GM12878 (cell line): ENCODE measurements at regions not wholly inside any gene's neighbourhood (a gene's known extent, or its start where the extent isn't known, plus 50 kb on each side); places are given as distances from the start of the nearest gene placed in this dataset.

Experiments
- ATAC-seq: fragments of 200-7000 bp; cut with Tn5 transposase; 3 replicates; pipeline ENCODE4 v1.9.1; 2020; ENCODE audit warnings: mild to moderate bottlenecking, moderate library complexity
- BruUV-seq: library from RNA; stranded (reverse); fragments of 400-500 nt; replicated peaks from 2 replicates; lab custom pipeline; 2021; lab: Mats Ljungman, UMichigan
- CTCF ChIA-PET: fragments of 300-600 bp; sonication (Branson Sonifier 250); formaldehyde crosslinking; extraction: SDS; loops from one replicate; lab custom pipeline; 2021; ENCODE audit warnings: inconsistent platforms; lab: Yijun Ruan, JAX
- POLR2A ChIA-PET: fragments of 350-600 bp; formaldehyde crosslinking; extraction: SDS; loops from one replicate; lab custom pipeline; 2021; ENCODE audit warnings: inconsistent platforms; lab: Charles Lee
- RAD21 ChIA-PET: fragments of 300-600 bp; sonication (Branson Sonifier 250); formaldehyde crosslinking; loops from one replicate; lab custom pipeline; 2023; ENCODE audit warnings: antibody characterized with exemption; ENCODE audit not compliant: unreplicated experiment; lab: Charles Lee
- SMC1A ChIA-PET: fragments of 300-600 bp; sonication (Branson Sonifier 250); formaldehyde crosslinking; loops from one replicate; lab custom pipeline; 2023; ENCODE audit not compliant: unreplicated experiment, uncharacterized antibody; lab: Charles Lee
- DNase-seq: peaks from one replicate; pipeline ENCODE4 v3.0.0-alpha.2; 2011; ENCODE audit warnings: low read depth, low spot score
- FAIRE-seq: peaks from 3 replicates; lab custom pipeline; 2011; peaks lifted over from hg19 to GRCh38; lab: Jason Lieb, UNC
- H2AFZ ChIP-seq: 2 replicates; pipeline ENCODE4 v1.6.0; 2011; ENCODE audit warnings: low read depth, low read length, control low read depth; ENCODE audit not compliant: control insufficient read depth
- H3K27ac ChIP-seq: 2 replicates; pipeline ENCODE4 v1.5.1; 2011; ENCODE audit warnings: control low read depth; ENCODE audit not compliant: control insufficient read depth, insufficient read depth
- H3K27me3 ChIP-seq, 2 experiments: replicated peaks in 1 of 2; 2 replicates each; pipeline versions ENCODE4 v1.6.0 to v1.6.1; 2011; ENCODE audit warnings: low read length in 1 of 2; ENCODE audit not compliant: control insufficient read depth in 2 of 2, insufficient read depth in 2 of 2
- H3K36me3 ChIP-seq, 2 experiments: 2 replicates each; pipeline ENCODE4 v1.5.1; 2011; ENCODE audit warnings: low read length in 1 of 2; ENCODE audit not compliant: control insufficient read depth in 2 of 2, insufficient read depth in 2 of 2
- H3K4me1 ChIP-seq: 2 replicates; pipeline ENCODE4 v1.6.1; 2011; ENCODE audit warnings: mild to moderate bottlenecking, low read length, moderate library complexity, mixed read lengths; ENCODE audit not compliant: control insufficient read depth, insufficient read depth
- H3K4me2 ChIP-seq: 2 replicates; pipeline ENCODE4 v1.6.0; 2011; ENCODE audit warnings: control low read depth; ENCODE audit not compliant: control insufficient read depth, insufficient read depth
- H3K4me3 ChIP-seq: fragments of 200-600 bp; sonication (generic); 2 replicates; pipeline ENCODE4 v1.5.1; 2016
- H3K79me2 ChIP-seq: 2 replicates; pipeline ENCODE4 v1.6.0; 2011; ENCODE audit warnings: low read length; ENCODE audit not compliant: control insufficient read depth, insufficient read depth
- H3K9ac ChIP-seq: 2 replicates; pipeline ENCODE4 v1.8.0; 2011; ENCODE audit warnings: low read length, control low read depth, mixed read lengths; ENCODE audit not compliant: control insufficient read depth, insufficient read depth
- H3K9me3 ChIP-seq: replicated peaks from 3 replicates; pipeline ENCODE4 v1.5.1; 2011; ENCODE audit warnings: mild to moderate bottlenecking, low read length; ENCODE audit not compliant: control insufficient read depth, insufficient read depth
- H4K20me1 ChIP-seq: 2 replicates; pipeline ENCODE4 v1.6.0; 2011; ENCODE audit not compliant: control insufficient read depth, insufficient read depth
- BRCA1 ChIP-seq: IDR thresholded peaks from 2 replicates; pipeline ENCODE4 v1.6.1; 2011; ENCODE audit warnings: low read depth, low read length, improper control_type of control experiment
- KLF5 ChIP-seq: fragments of 450-650 bp; IDR thresholded peaks from 2 replicates; pipeline ENCODE4 v1.6.1; 2014; ENCODE audit warnings: mild to moderate bottlenecking; ENCODE audit not compliant: partially characterized antibody
- MXI1 ChIP-seq: fragments of 150-350 bp; IDR thresholded peaks from 2 replicates; pipeline ENCODE4 v1.6.1; 2011; ENCODE audit warnings: low read depth, mild to moderate bottlenecking, inconsistent platforms, low read length, improper control_type of control experiment
- MYC ChIP-seq: IDR thresholded peaks from 2 replicates; pipeline ENCODE4 v1.6.1; 2011; ENCODE audit warnings: mild to moderate bottlenecking, low read length, moderate library complexity, inconsistent platforms; ENCODE audit not compliant: insufficient read depth, insufficient replicate concordance, insufficient read length, severe bottlenecking
- PBX3 ChIP-seq: IDR thresholded peaks from 2 replicates; pipeline ENCODE4 v1.6.1; 2011; ENCODE audit warnings: mild to moderate bottlenecking, low read depth, low read length, moderate library complexity; ENCODE audit not compliant: insufficient replicate concordance
- PML ChIP-seq: IDR thresholded peaks from 2 replicates; pipeline ENCODE4 v1.6.1; 2012; ENCODE audit warnings: low read length, inconsistent platforms
- RELA ChIP-seq: fragments of 450-650 bp; IDR thresholded peaks from 2 replicates; pipeline ENCODE4 v1.8.0; 2014; ENCODE audit warnings: borderline replicate concordance; ENCODE audit not compliant: partially characterized antibody
- SMAD5 ChIP-seq: IDR thresholded peaks from 2 replicates; pipeline ENCODE4 v1.6.1; 2016; ENCODE audit warnings: antibody characterized with exemption, low read depth
- TARDBP ChIP-seq: IDR thresholded peaks from 2 replicates; pipeline ENCODE4 v1.6.1; 2016; ENCODE audit warnings: borderline replicate concordance
- YBX1 ChIP-seq: fragments of 450-650 bp; IDR thresholded peaks from 2 replicates; pipeline ENCODE4 v1.6.1; 2016; ENCODE audit warnings: antibody characterized with exemption
- YY1 ChIP-seq: IDR thresholded peaks from 2 replicates; pipeline ENCODE4 v1.6.1; 2011; ENCODE audit warnings: low read depth, mild to moderate bottlenecking, low read length
- ZSCAN29 ChIP-seq: fragments of 450-650 bp; IDR thresholded peaks from 2 replicates; pipeline ENCODE4 v1.6.1; 2017; ENCODE audit warnings: mild to moderate bottlenecking, moderate library complexity
- WGBS: methylation state at CpG from one replicate; pipeline ENCODE4 v1.1.6; 2016; ENCODE audit warnings: low lambda C conversion rate; ENCODE audit not compliant: insufficient replicate concordance, insufficient coverage; ENCODE audit errors: missing lambda C conversion rate; 5-methylcytosine and 5-hydroxymethylcytosine counted together
- in situ Hi-C: fragments of 300-500 bp; cut with MboI; formaldehyde crosslinking; loops from 9 replicates; pipeline ENCODE4 v1.14.3; 2018; ENCODE audit warnings: mixed read lengths
- intact Hi-C: fragments of 100-400 bp; cut with micrococcal nuclease; formaldehyde crosslinking; loops from one replicate; pipeline ENCODE4 v1.14.2; 2022; ENCODE audit not compliant: unreplicated experiment
- TF ChIP-seq, protein P1 (sequence below): IDR thresholded peaks from 2 replicates; pipeline ENCODE4 v1.6.1; 2011; ENCODE audit warnings: low read depth, mild to moderate bottlenecking, low read length, moderate library complexity, borderline replicate concordance; ENCODE audit errors: extremely low read depth
- TF ChIP-seq, protein P2 (sequence below): IDR thresholded peaks from 2 replicates; pipeline ENCODE4 v1.6.1; 2012; ENCODE audit warnings: low read depth, low read length, improper control_type of control experiment
- TF ChIP-seq, protein P3 (sequence below): fragments of 450-650 bp; IDR thresholded peaks from 2 replicates; pipeline ENCODE4 v1.6.1; 2018; ENCODE audit warnings: borderline replicate concordance, mild to moderate bottlenecking; ENCODE audit not compliant: partially characterized antibody

DNA sequence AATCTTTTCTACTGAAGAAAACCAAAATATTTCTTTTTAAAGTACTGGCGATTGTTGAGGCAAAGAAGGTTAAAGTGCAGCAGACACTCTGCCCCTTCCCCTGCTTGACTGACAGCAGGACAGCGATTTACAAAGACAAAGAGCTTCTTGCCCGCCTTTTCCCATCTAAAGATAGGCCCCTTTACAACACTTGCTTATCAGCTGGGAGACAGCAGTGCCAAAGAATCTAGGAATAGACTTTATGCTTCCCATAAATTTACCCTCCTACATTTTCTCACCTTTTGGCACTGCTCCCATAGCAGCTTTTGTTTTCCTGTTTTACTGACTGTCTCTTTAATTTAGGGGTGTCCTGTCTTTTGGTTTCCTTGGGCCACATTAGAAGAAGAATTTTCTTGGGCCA, 824.1 kb downstream of the CCSER2 start:
- FAIRE-seq (no peak), DNase-seq (no peak), ATAC-seq (no peak)
- intact Hi-C loops (no loop called here), in situ Hi-C loops (no loop called here)
- TF ChIP-seq, protein P1, sequence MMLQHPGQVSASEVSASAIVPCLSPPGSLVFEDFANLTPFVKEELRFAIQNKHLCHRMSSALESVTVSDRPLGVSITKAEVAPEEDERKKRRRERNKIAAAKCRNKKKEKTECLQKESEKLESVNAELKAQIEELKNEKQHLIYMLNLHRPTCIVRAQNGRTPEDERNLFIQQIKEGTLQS = no peak
- TF ChIP-seq, protein P2, sequence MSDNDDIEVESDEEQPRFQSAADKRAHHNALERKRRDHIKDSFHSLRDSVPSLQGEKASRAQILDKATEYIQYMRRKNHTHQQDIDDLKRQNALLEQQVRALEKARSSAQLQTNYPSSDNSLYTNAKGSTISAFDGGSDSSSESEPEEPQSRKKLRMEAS = no peak
- TF ChIP-seq TARDBP = no peak
- TF ChIP-seq RELA = no peak
- TF ChIP-seq YBX1 = no peak
- TF ChIP-seq SMAD5 = no peak
- RAD21 ChIA-PET = no interaction called here
- CTCF ChIA-PET = no interaction called here
- Histone ChIP-seq H2AFZ (no peak overlapping the region), H3K27me3 (no peaks in the 10 kb centered on the region; a peak in 1 of 4 replicates), H3K79me2 (no peaks in the 10 kb centered on the region), H3K36me3 (no peaks in the 10 kb centered on the region), H3K4me3 (no peak overlapping the region), H3K27ac (no peak overlapping the region), H4K20me1 (no peaks in the 10 kb centered on the region), H3K4me1 (no peaks in the 10 kb centered on the region), H3K9ac (no peak overlapping the region), H3K9me3 (no peaks in the 10 kb centered on the region), H3K4me2 (no peak overlapping the region)
- SMC1A ChIA-PET = no interaction called here
- 1% methylated on average over 3 of the region's 3 CpGs for WGBS
- BruUV-seq = no TSS peak
- POLR2A ChIA-PET = no interaction called here

- no peaks in the 10 kb centered on the region for H3K4me1 ChIP-seq
- no peaks in the 10 kb centered on the region for H3K79me2 ChIP-seq
- no peak overlapping the region for H3K4me3 ChIP-seq
- no peaks in the 10 kb centered on the region for H3K36me3 ChIP-seq
- ChIA-PET POLR2A (no interaction called here), RAD21 (no interaction called here), CTCF (no interaction called here), SMC1A (no interaction called here)
- H2AFZ ChIP-seq = no peak overlapping the region
- no peak overlapping the region for H3K4me2 ChIP-seq
- DNase-seq (no peak), ATAC-seq (no peak), FAIRE-seq (no peak)
- no peak overlapping the region for H3K9ac ChIP-seq
- intact Hi-C loops (no loop called here), in situ Hi-C loops (no loop called here)
- H3K27ac ChIP-seq = no peak overlapping the region
- H4K20me1 ChIP-seq = no peaks in the 10 kb centered on the region
- H3K27me3 ChIP-seq = no peaks in the 10 kb centered on the region; a peak in 1 of 4 replicates
- whole genome bisulfite sequencing = 0% methylated on average over 1 of the region's 1 CpG
- H3K9me3 ChIP-seq = no peaks in the 10 kb centered on the region
- BruUV-seq = no TSS peak
- TF ChIP-seq, protein P3, sequence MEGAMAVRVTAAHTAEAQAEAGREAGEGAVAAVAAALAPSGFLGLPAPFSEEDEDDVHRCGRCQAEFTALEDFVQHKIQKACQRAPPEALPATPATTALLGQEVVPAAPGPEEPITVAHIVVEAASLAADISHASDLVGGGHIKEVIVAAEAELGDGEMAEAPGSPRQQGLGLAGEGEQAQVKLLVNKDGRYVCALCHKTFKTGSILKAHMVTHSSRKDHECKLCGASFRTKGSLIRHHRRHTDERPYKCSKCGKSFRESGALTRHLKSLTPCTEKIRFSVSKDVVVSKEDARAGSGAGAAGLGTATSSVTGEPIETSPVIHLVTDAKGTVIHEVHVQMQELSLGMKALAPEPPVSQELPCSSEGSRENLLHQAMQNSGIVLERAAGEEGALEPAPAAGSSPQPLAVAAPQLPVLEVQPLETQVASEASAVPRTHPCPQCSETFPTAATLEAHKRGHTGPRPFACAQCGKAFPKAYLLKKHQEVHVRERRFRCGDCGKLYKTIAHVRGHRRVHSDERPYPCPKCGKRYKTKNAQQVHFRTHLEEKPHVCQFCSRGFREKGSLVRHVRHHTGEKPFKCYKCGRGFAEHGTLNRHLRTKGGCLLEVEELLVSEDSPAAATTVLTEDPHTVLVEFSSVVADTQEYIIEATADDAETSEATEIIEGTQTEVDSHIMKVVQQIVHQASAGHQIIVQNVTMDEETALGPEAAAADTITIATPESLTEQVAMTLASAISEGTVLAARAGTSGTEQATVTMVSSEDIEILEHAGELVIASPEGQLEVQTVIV = no peak
- TF ChIP-seq YY1 (no peak), KLF5 (no peak), MYC (no peak), PBX3 (no peak), PML (no peak), BRCA1 (no peak), MXI1 (no peak), ZSCAN29 (no peak)
- TF ChIP-seq, protein P2 = no peak
Observed at GRCh38 chr10:85152911-85153310, 824.5 kb downstream of the CCSER2 start.
